NB4 (cell line): ENCODE measurements at regions not wholly inside any gene's neighbourhood (a gene's known extent, or its start where the extent isn't known, plus 50 kb on each side); places are given as distances from the start of the nearest gene placed in this dataset.
"Not testable (repeated sequence)": the region's sequence is repeated elsewhere in the genome, so short reads cannot be mapped to it uniquely, and the experiment has no call there.

Experiments used
- CTCF ChIP-seq: IDR thresholded peaks from one replicate; pipeline ENCODE4 v1.5.1; 2012; ENCODE audit warnings: low read depth, low read length
- MAX ChIP-seq: IDR thresholded peaks from 2 replicates; pipeline ENCODE4 v1.6.1; 2011; ENCODE audit warnings: low read depth, low read length
- MYC ChIP-seq: IDR thresholded peaks from 2 replicates; pipeline ENCODE4 v1.6.1; 2011; ENCODE audit warnings: low read depth, low read length
- POLR2A ChIP-seq: IDR thresholded peaks from 2 replicates; pipeline ENCODE4 v1.6.1; 2011; ENCODE audit warnings: mild to moderate bottlenecking; ENCODE audit not compliant: insufficient read length; ENCODE audit errors: extremely low read depth

DNA sequence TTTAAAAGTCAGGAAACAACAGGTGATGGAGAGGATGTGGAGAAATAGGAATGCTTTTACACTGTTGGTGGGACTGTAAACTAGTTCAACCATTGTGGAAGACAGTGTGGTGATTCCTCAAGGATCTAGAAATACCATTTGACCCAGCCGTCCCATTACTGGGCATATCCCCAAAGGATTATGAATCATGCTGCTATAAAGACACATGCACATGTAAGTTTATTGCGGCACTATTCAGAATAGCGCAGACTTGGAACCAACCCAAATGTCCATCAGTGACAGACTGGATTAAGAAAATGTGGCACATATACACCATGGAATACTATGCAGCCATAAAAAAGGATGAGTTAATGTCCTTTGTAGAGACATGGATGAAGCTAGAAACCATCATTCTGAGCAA, 359.8 kb upstream of the CCDC179 start:
- not testable (repeated sequence) for TF ChIP-seq MAX, CTCF, POLR2A, MYC
